ENCODE measurements at regions not wholly inside any gene's neighbourhood (a gene's known extent, or its start where the extent isn't known, plus 50 kb on each side); places are given as distances from the start of the nearest gene placed in this dataset.

DNA sequence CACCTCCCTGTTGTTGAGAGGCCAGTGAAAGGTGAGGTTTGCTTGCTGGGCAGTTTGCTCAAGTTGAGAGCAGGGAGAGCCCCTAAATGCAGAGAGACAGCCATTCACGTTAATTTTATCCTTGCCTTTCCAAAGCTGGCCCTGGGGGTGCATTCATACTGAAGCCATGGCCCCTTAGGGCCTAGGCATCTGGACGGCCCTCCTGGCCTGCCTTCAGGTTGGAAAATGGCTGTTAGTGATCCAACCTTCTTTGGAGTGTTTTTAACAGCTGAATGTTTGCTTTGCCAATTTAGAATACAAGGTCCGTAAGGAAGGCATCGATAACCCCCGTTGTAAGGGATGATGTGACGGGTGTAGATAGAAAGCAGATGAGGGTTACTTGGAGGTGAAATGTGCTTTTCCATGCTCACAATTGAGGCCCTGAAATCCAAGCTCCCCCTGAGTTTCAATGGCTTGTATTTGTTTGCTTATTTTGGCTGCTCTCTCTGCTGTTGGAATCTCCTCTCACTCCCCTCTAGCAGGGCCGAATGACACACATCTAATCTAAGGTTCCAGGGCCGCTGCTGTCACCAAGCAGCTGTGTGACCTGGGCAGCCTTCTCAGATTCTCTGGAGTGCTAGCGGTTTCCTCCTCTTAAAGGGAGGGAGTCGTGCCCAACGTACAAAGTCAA is 171.6 kb upstream of the MKI67 start:
- no peak for TF ChIP-seq CTCF (IDR thresholded peaks at IDR 0.05; ENCODE audit: extremely low read depth, insufficient read depth, missing control alignments)
- in situ Hi-C loops (cut with MboI; ENCODE audit: low pct_unique_long_range_greater_than_20kb, low sequenced_read_pairs, unreplicated experiment) = no loop called here
- no peak for DNase-seq (ENCODE audit: low spot score)

- in situ Hi-C loops (cut with MboI; ENCODE audit: low pct_unique_long_range_greater_than_20kb, low sequenced_read_pairs, unreplicated experiment) = no loop called here
- DNase-seq (ENCODE audit: low spot score) = no peak
- TF ChIP-seq CTCF (IDR thresholded peaks at IDR 0.05; ENCODE audit: extremely low read depth, insufficient read depth, missing control alignments) = no peak
Observed at GRCh38 chr10:128298587-128298986, 172.4 kb upstream of the MKI67 start.

DNA sequence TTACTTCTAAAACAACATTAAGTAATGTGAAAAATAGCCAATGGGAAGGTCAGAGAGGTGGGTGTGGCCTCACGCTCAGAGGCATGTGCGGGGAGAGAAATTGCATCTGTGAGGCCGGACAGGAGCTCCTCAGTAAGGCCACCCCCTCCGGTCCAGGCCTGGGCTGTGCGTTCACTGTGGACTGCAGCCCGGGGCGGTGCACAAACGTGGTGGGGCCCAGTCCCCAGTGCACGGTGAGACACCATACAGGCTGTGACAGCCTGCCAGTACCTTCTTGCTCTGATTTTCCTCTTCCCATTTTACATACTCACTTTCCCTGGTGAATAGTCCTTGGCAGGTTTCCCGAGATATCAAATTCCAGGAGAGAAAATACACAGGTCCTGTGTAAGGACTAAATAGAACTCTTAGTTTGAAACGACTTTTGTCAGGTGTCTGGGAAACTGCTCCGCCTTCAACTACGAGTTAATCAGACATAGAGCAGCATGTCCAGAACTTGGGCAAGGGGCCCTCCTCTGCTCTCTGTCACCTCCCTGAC is 174.1 kb upstream of the MKI67 start:
- in situ Hi-C loops (cut with MboI; ENCODE audit: low pct_unique_long_range_greater_than_20kb, low sequenced_read_pairs, unreplicated experiment) = no loop called here
- DNase-seq (ENCODE audit: low spot score) = no peak
- TF ChIP-seq CTCF (IDR thresholded peaks at IDR 0.05; ENCODE audit: extremely low read depth, insufficient read depth, missing control alignments) = no peak

GRCh38 chr10:128301051-128301450 is 174.8 kb upstream of the MKI67 start:
- TF ChIP-seq CTCF (IDR thresholded peaks at IDR 0.05; ENCODE audit: extremely low read depth, insufficient read depth, missing control alignments) = no peak

DNA sequence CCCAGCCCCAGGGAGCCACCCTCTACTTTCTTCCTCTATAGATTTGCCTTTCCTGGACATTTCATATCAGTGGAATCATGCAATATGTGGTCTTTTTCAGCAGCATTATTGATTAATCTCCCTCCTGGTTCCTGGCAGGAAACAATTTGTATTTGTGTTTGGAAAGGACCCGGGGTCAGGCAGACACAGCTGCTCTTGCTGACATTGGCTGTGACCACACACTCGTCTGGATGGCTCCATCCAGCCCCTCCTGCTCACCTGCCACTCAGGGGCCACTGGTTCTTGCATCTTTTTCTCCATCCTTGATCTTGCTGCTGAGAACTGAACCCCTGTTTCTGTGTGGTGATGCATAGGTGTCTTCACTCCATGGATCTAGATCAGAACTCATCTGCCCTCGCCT is 176.6 kb upstream of the MKI67 start:
- DNase-seq (ENCODE audit: low spot score) = no peak
- TF ChIP-seq CTCF (IDR thresholded peaks at IDR 0.05; ENCODE audit: extremely low read depth, insufficient read depth, missing control alignments) = no peak
- in situ Hi-C loops (cut with MboI; ENCODE audit: low pct_unique_long_range_greater_than_20kb, low sequenced_read_pairs, unreplicated experiment) = no loop called here

More at GRCh38 chr10:128301051-128301450, 174.8 kb upstream of the MKI67 start:
- in situ Hi-C loops (cut with MboI; ENCODE audit: low pct_unique_long_range_greater_than_20kb, low sequenced_read_pairs, unreplicated experiment) = no loop called here
- no peak for DNase-seq (ENCODE audit: low spot score)

DNA sequence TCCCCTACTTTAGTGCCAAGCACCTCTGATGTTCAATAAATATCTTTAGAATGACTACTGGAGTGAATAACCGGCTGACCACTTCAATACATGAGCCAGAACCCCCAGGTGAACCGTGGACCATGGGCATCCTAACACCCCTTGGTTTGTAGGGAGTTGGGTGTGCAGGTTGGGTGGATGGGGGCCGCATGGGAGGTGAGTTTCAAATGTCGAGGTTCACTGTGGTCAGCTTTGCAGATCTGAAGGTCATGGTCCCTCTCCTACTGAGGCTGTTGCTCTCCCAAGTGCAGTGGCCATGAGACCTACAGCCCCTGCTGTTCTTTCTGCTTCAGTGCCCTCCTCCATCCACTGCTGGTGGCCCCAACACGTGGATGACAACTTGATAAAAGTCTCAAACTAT is 178.0 kb upstream of the MKI67 start:
- in situ Hi-C loops (cut with MboI; ENCODE audit: low pct_unique_long_range_greater_than_20kb, low sequenced_read_pairs, unreplicated experiment) = no loop called here

More for the DNA sequence above, 178.0 kb upstream of the MKI67 start:
- DNase-seq (ENCODE audit: low spot score) = no peak
- TF ChIP-seq CTCF (IDR thresholded peaks at IDR 0.05; ENCODE audit: extremely low read depth, insufficient read depth, missing control alignments) = no peak
